SK-N-SH (cell line): ENCODE measurements at regions not wholly inside any gene's neighbourhood (a gene's known extent, or its start where the extent isn't known, plus 50 kb on each side); places are given as distances from the start of the nearest gene placed in this dataset.

ENCODE experiments used
- FOSL2 ChIP-seq: IDR thresholded peaks from 2 replicates; pipeline ENCODE4 v1.4.0; 2012; ENCODE audit warnings: low read depth, mild to moderate bottlenecking, moderate library complexity, borderline replicate concordance
- FOXM1 ChIP-seq: IDR thresholded peaks from 2 replicates; pipeline ENCODE4 v1.4.0; 2012; ENCODE audit warnings: low read depth, mild to moderate bottlenecking
- PBX3 ChIP-seq: IDR thresholded peaks from 2 replicates; pipeline ENCODE4; 2012
- RAD21 ChIP-seq: IDR thresholded peaks from 2 replicates; pipeline ENCODE4 v1.6.1; 2012; ENCODE audit warnings: mild to moderate bottlenecking, low read length
- USF2 ChIP-seq: fragments of 150-350 bp; IDR thresholded peaks from 2 replicates; pipeline ENCODE4 v1.6.1; 2017; ENCODE audit warnings: antibody characterized with exemption, low read length, low read depth, borderline replicate concordance
- ZBTB33 ChIP-seq: IDR thresholded peaks from 2 replicates; pipeline ENCODE4 v1.4.0; 2012; ENCODE audit warnings: low read depth, borderline replicate concordance
- TF ChIP-seq, protein P1 (sequence below): fragments of 200-600 bp; sonication (generic); IDR thresholded peaks from 2 replicates; pipeline ENCODE4 v1.6.1; 2017; ENCODE audit warnings: antibody characterized with exemption, mild to moderate bottlenecking, moderate library complexity

- TF ChIP-seq FOSL2 = no peak
- no peak for TF ChIP-seq ZBTB33
- TF ChIP-seq PBX3 = no peak
- TF ChIP-seq FOXM1 = no peak
- TF ChIP-seq, protein P1, sequence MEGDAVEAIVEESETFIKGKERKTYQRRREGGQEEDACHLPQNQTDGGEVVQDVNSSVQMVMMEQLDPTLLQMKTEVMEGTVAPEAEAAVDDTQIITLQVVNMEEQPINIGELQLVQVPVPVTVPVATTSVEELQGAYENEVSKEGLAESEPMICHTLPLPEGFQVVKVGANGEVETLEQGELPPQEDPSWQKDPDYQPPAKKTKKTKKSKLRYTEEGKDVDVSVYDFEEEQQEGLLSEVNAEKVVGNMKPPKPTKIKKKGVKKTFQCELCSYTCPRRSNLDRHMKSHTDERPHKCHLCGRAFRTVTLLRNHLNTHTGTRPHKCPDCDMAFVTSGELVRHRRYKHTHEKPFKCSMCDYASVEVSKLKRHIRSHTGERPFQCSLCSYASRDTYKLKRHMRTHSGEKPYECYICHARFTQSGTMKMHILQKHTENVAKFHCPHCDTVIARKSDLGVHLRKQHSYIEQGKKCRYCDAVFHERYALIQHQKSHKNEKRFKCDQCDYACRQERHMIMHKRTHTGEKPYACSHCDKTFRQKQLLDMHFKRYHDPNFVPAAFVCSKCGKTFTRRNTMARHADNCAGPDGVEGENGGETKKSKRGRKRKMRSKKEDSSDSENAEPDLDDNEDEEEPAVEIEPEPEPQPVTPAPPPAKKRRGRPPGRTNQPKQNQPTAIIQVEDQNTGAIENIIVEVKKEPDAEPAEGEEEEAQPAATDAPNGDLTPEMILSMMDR = no peak
- no peak for TF ChIP-seq USF2
- no peak for TF ChIP-seq RAD21
These were observed 387.6 kb downstream of the FIGN start for GRCh38 chr2:163347982-163348856.
